ENCODE measurements at regions not wholly inside any gene's neighbourhood (a gene's known extent, or its start where the extent isn't known, plus 50 kb on each side); places are given as distances from the start of the nearest gene placed in this dataset.

DNA sequence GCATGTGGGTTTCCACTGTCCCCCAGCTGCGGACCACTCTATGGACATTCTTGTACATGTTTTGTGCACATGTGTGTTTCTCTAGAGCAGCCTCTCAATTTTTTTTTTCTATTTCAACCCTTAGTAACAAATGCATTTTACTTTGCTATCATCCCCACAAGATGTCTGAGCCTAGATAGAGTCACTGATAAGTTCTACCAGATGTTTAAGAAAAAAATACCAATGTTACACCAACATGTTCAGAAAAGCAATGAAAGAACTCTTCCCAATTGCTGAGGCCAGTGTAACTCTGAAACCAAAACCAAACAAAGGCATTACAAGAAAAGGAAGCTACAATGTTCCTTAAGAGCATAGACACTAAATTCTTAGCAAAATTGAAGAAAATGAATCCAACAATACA, 218.5 kb downstream of the CXCL12 start:
- Histone ChIP-seq H3K4me1 (no peaks in the 10 kb centered on the region), H3K36me3 (no peaks in the 10 kb centered on the region), H3K4me3 (no peak overlapping the region), H3K27me3 (no peaks in the 10 kb centered on the region), H3K27ac (no peak overlapping the region), H3K9me3 (no peaks in the 10 kb centered on the region)
- intact Hi-C loops (cut with DNase I): no loop called here
- no peak for ATAC-seq
- no peak for DNase-seq
- TF ChIP-seq, protein P1, sequence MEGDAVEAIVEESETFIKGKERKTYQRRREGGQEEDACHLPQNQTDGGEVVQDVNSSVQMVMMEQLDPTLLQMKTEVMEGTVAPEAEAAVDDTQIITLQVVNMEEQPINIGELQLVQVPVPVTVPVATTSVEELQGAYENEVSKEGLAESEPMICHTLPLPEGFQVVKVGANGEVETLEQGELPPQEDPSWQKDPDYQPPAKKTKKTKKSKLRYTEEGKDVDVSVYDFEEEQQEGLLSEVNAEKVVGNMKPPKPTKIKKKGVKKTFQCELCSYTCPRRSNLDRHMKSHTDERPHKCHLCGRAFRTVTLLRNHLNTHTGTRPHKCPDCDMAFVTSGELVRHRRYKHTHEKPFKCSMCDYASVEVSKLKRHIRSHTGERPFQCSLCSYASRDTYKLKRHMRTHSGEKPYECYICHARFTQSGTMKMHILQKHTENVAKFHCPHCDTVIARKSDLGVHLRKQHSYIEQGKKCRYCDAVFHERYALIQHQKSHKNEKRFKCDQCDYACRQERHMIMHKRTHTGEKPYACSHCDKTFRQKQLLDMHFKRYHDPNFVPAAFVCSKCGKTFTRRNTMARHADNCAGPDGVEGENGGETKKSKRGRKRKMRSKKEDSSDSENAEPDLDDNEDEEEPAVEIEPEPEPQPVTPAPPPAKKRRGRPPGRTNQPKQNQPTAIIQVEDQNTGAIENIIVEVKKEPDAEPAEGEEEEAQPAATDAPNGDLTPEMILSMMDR (IDR thresholded peaks at IDR 0.05): no peak

DNA sequence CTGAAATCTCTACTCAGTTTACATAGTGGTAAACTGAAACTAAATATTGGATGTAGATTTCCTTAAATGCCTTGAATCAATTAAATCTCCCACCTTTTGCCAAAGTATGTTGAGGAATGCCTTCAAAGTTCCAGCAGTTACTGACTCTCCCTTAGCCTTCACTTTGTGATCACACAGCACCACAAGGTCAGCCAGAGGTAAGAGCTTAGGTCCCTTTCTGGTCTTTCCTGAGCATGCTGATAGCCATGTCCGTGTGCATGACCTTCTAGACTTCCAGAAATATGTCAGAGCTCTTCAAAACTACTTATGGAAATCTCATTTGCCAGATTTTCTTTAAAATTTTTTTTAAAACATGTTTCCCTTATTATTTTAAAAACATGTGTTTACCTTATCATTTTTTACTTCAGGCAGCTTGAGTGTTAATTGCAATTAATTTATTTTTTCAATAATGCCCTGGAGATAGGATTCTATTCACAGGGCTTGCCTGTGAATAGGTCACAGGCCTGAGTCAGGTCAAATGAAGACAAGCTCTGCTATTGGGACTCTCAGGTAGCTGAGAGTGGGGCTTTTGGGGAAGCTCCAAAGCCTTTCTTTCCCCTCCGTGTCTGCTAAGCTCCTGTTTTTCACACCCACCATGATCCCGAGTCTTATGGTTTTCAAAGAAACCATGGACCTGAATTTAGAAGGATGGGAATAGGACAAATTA, 220.5 kb downstream of the CXCL12 start:
- no peak overlapping the region for H3K27ac ChIP-seq
- H3K27me3 ChIP-seq: no peaks in the 10 kb centered on the region
- H3K9me3 ChIP-seq: no peaks in the 10 kb centered on the region
- no peaks in the 10 kb centered on the region for H3K4me1 ChIP-seq
- no peak for DNase-seq
- intact Hi-C loops (cut with DNase I): no loop called here
- H3K36me3 ChIP-seq: no peaks in the 10 kb centered on the region
- TF ChIP-seq, protein P1 (IDR thresholded peaks at IDR 0.05): no peak
- no peak for ATAC-seq
- H3K4me3 ChIP-seq: no peak overlapping the region

GRCh38 chr10:44161184-44161583, 223.7 kb downstream of the CXCL12 start:
- Histone ChIP-seq H3K4me3 (no peak overlapping the region), H3K4me1 (no peaks in the 10 kb centered on the region), H3K27ac (no peak overlapping the region), H3K36me3 (no peaks in the 10 kb centered on the region), H3K9me3 (peaks cover 0 to 14% of the 10 kb centered on the region in 2 donors), H3K27me3 (no peaks in the 10 kb centered on the region)
- intact Hi-C loops (cut with DNase I): no loop called here
- DNase-seq (no peak), ATAC-seq (no peak)
- TF ChIP-seq, protein P1 (IDR thresholded peaks at IDR 0.05): no peak

- Histone ChIP-seq H3K9me3 (peaks cover 0 to 19% of the 10 kb centered on the region in 2 donors), H3K27me3 (no peaks in the 10 kb centered on the region), H3K4me1 (no peaks in the 10 kb centered on the region), H3K27ac (no peak overlapping the region), H3K36me3 (no peaks in the 10 kb centered on the region), H3K4me3 (no peak overlapping the region)
- ATAC-seq: no peak
- DNase-seq: no peak
- intact Hi-C loops (cut with DNase I): no loop called here
- TF ChIP-seq, protein P1 (IDR thresholded peaks at IDR 0.05): no peak
Measured at GRCh38 chr10:44157574-44157973, 227.3 kb downstream of the CXCL12 start.

- no peaks in the 10 kb centered on the region for H3K27me3 ChIP-seq
- DNase-seq (no peak), ATAC-seq (no peak)
- intact Hi-C loops (cut with DNase I): no loop called here
- no peak overlapping the region for H3K27ac ChIP-seq
- no peaks in the 10 kb centered on the region for H3K4me1 ChIP-seq
- H3K4me3 ChIP-seq: no peak overlapping the region
- H3K9me3 ChIP-seq: peaks cover 0 to 35% of the 10 kb centered on the region in 2 donors
- TF ChIP-seq, protein P1 (IDR thresholded peaks at IDR 0.05): no peak
- H3K36me3 ChIP-seq: no peaks in the 10 kb centered on the region
Measured at GRCh38 chr10:44154956-44155355, 229.9 kb downstream of the CXCL12 start.
